ENCODE measurements at regions not wholly inside any gene's neighbourhood (a gene's known extent, or its start where the extent isn't known, plus 50 kb on each side); places are given as distances from the start of the nearest gene placed in this dataset.
A peak's percentile ranks its signal among the peaks of the same experiment; 100 is the strongest.

GRCh38 chr5:98053170-98053569, 720.3 kb upstream of the RGMB start:
- Histone ChIP-seq H3K4me1 (ENCODE audit: insufficient read depth) (no peaks in the 10 kb centered on the region), H3K4me2 (ENCODE audit: unreplicated experiment) (no peak overlapping the region), H3K9me3 (ENCODE audit: low read depth) (no peaks in the 10 kb centered on the region), H4K20me1 (ENCODE audit: insufficient read depth) (no peaks in the 10 kb centered on the region), H3K9ac (no peak overlapping the region), H3K79me2 (ENCODE audit: insufficient read depth) (no peaks in the 10 kb centered on the region), H3F3A (ENCODE audit: insufficient read depth) (no peaks in the 10 kb centered on the region), H3K36me3 (ENCODE audit: low read depth) (no peaks in the 10 kb centered on the region), H3K27me3 (replicated peaks; ENCODE audit: insufficient read depth) (no peaks in the 10 kb centered on the region), H3K27ac (no peak overlapping the region), H3K9me2 (ENCODE audit: insufficient read depth) (no peaks in the 10 kb centered on the region), H2AFZ (peak overlapping the region; percentile 19; the same call in 1 of the 2 replicates), H3K4me3 (no peak overlapping the region)
- no peak for TF ChIP-seq EZH2 (IDR thresholded peaks at IDR 0.05; ENCODE audit: insufficient read depth, poor library complexity, severe bottlenecking)
- no peak for TF ChIP-seq EZH2phosphoT487 (IDR thresholded peaks at IDR 0.05; ENCODE audit: insufficient read depth, low read depth)
- 58 to 83% methylated on average over 2 of the region's 2 CpGs for WGBS, 2 experiments (ENCODE audit: low coverage in 1 of 2, low lambda C conversion rate in 2 of 2, missing lambda C conversion rate in 2 of 2)
- no peak for DNase-seq
- in situ Hi-C loops (cut with MboI): no loop called here

GRCh38 chr5:98060148-98060547, 713.3 kb upstream of the RGMB start:
- Histone ChIP-seq H2AFZ (no peak overlapping the region), H3K27ac (no peak overlapping the region), H3K4me3 (no peak overlapping the region), H3K9me2 (ENCODE audit: insufficient read depth) (no peaks in the 10 kb centered on the region), H3K4me2 (ENCODE audit: unreplicated experiment) (no peak overlapping the region), H3F3A (ENCODE audit: insufficient read depth) (no peaks in the 10 kb centered on the region), H3K9ac (no peak overlapping the region), H3K79me2 (ENCODE audit: insufficient read depth) (no peaks in the 10 kb centered on the region), H3K4me1 (ENCODE audit: insufficient read depth) (no peaks in the 10 kb centered on the region), H3K36me3 (ENCODE audit: low read depth) (no peaks in the 10 kb centered on the region), H3K9me3 (ENCODE audit: low read depth) (no peaks in the 10 kb centered on the region), H3K27me3 (replicated peaks; ENCODE audit: insufficient read depth) (no peaks in the 10 kb centered on the region), H4K20me1 (ENCODE audit: insufficient read depth) (no peaks in the 10 kb centered on the region)
- in situ Hi-C loops (cut with MboI): no loop called here
- DNase-seq: no peak
- TF ChIP-seq EZH2 (IDR thresholded peaks at IDR 0.05; ENCODE audit: insufficient read depth, poor library complexity, severe bottlenecking) (no peak), EZH2phosphoT487 (IDR thresholded peaks at IDR 0.05; ENCODE audit: insufficient read depth, low read depth) (no peak)

DNA sequence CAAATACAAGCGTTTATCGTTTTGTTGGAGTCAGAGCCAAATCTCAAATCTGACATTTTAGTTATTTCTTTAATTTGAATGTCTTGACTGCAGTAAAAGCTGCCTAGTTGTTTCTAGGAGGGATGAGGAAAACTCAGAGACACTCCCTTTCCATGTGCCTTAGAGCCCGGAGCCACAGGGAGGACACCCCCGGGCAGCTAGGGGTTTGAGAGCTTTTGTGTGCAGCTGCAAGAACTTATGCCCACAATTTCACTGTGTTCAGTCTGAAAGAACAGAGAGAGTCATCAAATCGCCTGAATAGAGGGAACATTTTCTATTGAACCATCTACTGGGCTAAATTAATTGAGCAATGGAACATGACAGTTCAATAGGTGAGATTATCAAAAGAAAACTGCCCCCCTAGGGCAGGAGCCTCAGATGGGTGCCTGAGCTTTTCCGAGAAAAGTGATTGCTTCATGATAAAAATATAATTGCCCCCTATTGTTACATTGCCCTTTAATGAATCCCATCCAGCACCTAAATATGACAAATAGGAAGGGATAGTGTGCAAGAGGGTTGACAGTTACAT, 709.3 kb upstream of the RGMB start:
- H3K4me1 ChIP-seq (ENCODE audit: insufficient read depth): no peaks in the 10 kb centered on the region
- no peak overlapping the region for H3K4me2 ChIP-seq (ENCODE audit: unreplicated experiment)
- no peak overlapping the region for H2AFZ ChIP-seq
- in situ Hi-C loops (cut with MboI): no loop called here
- no peaks in the 10 kb centered on the region for H3K79me2 ChIP-seq (ENCODE audit: insufficient read depth)
- H3K4me3 ChIP-seq: no peak overlapping the region
- H3K36me3 ChIP-seq (ENCODE audit: low read depth): no peaks in the 10 kb centered on the region
- H3K27me3 ChIP-seq (replicated peaks; ENCODE audit: insufficient read depth): no peaks in the 10 kb centered on the region
- H4K20me1 ChIP-seq (ENCODE audit: insufficient read depth): no peaks in the 10 kb centered on the region
- H3K9me2 ChIP-seq (ENCODE audit: insufficient read depth): no peaks in the 10 kb centered on the region
- H3F3A ChIP-seq (ENCODE audit: insufficient read depth): no peaks in the 10 kb centered on the region
- H3K9me3 ChIP-seq (ENCODE audit: low read depth): no peaks in the 10 kb centered on the region
- H3K27ac ChIP-seq: no peak overlapping the region
- TF ChIP-seq EZH2 (IDR thresholded peaks at IDR 0.05; ENCODE audit: insufficient read depth, poor library complexity, severe bottlenecking) (no peak), EZH2phosphoT487 (IDR thresholded peaks at IDR 0.05; ENCODE audit: insufficient read depth, low read depth) (no peak)
- 86 to 91% methylated on average over 6 of the region's 6 CpGs for WGBS, 2 experiments (ENCODE audit: low coverage in 1 of 2, low lambda C conversion rate in 2 of 2, missing lambda C conversion rate in 2 of 2)
- H3K9ac ChIP-seq: no peak overlapping the region
- no peak for DNase-seq

GRCh38 chr5:98065261-98065909, 708.1 kb upstream of the RGMB start:
- no peaks in the 10 kb centered on the region for H3K27me3 ChIP-seq (replicated peaks; ENCODE audit: insufficient read depth)
- TF ChIP-seq EZH2 (IDR thresholded peaks at IDR 0.05; ENCODE audit: insufficient read depth, poor library complexity, severe bottlenecking): no peak
- TF ChIP-seq EZH2phosphoT487 (IDR thresholded peaks at IDR 0.05; ENCODE audit: insufficient read depth, low read depth): no peak
- H3K27ac ChIP-seq: no peak overlapping the region
- H2AFZ ChIP-seq: peak overlapping the region; percentile 44; the same call in 1 of the 2 replicates
- no peaks in the 10 kb centered on the region for H3K36me3 ChIP-seq (ENCODE audit: low read depth)
- no peaks in the 10 kb centered on the region for H3K9me3 ChIP-seq (ENCODE audit: low read depth)
- no peak for DNase-seq
- no peak overlapping the region for H3K4me2 ChIP-seq (ENCODE audit: unreplicated experiment)
- no peaks in the 10 kb centered on the region for H3K79me2 ChIP-seq (ENCODE audit: insufficient read depth)
- no peaks in the 10 kb centered on the region for H4K20me1 ChIP-seq (ENCODE audit: insufficient read depth)
- no peak overlapping the region for H3K9ac ChIP-seq
- 48 to 72% methylated on average over 1 of the region's 1 CpG for WGBS, 2 experiments (ENCODE audit: low coverage in 1 of 2, low lambda C conversion rate in 2 of 2, missing lambda C conversion rate in 2 of 2)
- no peaks in the 10 kb centered on the region for H3F3A ChIP-seq (ENCODE audit: insufficient read depth)
- H3K9me2 ChIP-seq (ENCODE audit: insufficient read depth): no peaks in the 10 kb centered on the region
- in situ Hi-C loops (cut with MboI): no loop called here
- no peak overlapping the region for H3K4me3 ChIP-seq
- no peaks in the 10 kb centered on the region for H3K4me1 ChIP-seq (ENCODE audit: insufficient read depth)

Data from GM23248 (cell line).